H1 (cell line): ENCODE measurements at regions not wholly inside any gene's neighbourhood (a gene's known extent, or its start where the extent isn't known, plus 50 kb on each side); places are given as distances from the start of the nearest gene placed in this dataset.

Source experiments
- CTBP2 ChIP-seq: IDR thresholded peaks from 2 replicates; pipeline ENCODE4 v1.7.0; 2011; ENCODE audit warnings: borderline replicate concordance, mild to moderate bottlenecking, moderate library complexity, mixed read lengths, low read length; ENCODE audit not compliant: insufficient read depth, insufficient read length
- JUND ChIP-seq: IDR thresholded peaks from 2 replicates; pipeline ENCODE4 v1.6.1; 2011; ENCODE audit warnings: mild to moderate bottlenecking, improper control_type of control experiment, low read length
- MAFK ChIP-seq: IDR thresholded peaks from 2 replicates; pipeline ENCODE4 v1.6.1; 2012; ENCODE audit warnings: low read depth, mild to moderate bottlenecking, improper control_type of control experiment, low read length
- NRF1 ChIP-seq: IDR thresholded peaks from 2 replicates; pipeline ENCODE4 v1.6.1; 2011; ENCODE audit warnings: mild to moderate bottlenecking, low read depth, low read length, improper control_type of control experiment
- POU5F1 ChIP-seq: IDR thresholded peaks from 2 replicates; pipeline ENCODE4 v1.6.1; 2011; ENCODE audit warnings: low read depth, mild to moderate bottlenecking, low read length, moderate library complexity
- SAP30 ChIP-seq: fragments of 300-600 bp; sonication (generic); IDR thresholded peaks from 2 replicates; pipeline ENCODE4 v1.7.1; 2012; ENCODE audit warnings: low read length, moderate library complexity, mild to moderate bottlenecking, inconsistent platforms; ENCODE audit not compliant: insufficient read depth, insufficient replicate concordance
- SIN3A ChIP-seq, 2 experiments: IDR thresholded peaks in 1 of 2; conservative IDR thresholded peaks in 1 of 2; 2 replicates each; pipeline ENCODE4 v1.6.1; 2011 to 2012; ENCODE audit warnings: low read length in 2 of 2, improper control_type of control experiment in 1 of 2, low read depth in 1 of 2, mild to moderate bottlenecking in 1 of 2
- SP2 ChIP-seq: IDR thresholded peaks from 2 replicates; pipeline ENCODE4 v1.6.1; 2012; ENCODE audit warnings: mild to moderate bottlenecking, low read length, inconsistent platforms
- TF ChIP-seq, protein P1 (sequence below): fragments of 300-600 bp; sonication (generic); IDR thresholded peaks from 2 replicates; pipeline ENCODE4 v1.7.1; 2012; ENCODE audit warnings: low read length, moderate library complexity, mild to moderate bottlenecking, inconsistent platforms; ENCODE audit not compliant: insufficient replicate concordance
- TF ChIP-seq, protein P2 (sequence below): IDR thresholded peaks from 2 replicates; pipeline ENCODE4 v1.6.1; 2012; ENCODE audit warnings: low read length, inconsistent platforms

- TF ChIP-seq, protein P1, sequence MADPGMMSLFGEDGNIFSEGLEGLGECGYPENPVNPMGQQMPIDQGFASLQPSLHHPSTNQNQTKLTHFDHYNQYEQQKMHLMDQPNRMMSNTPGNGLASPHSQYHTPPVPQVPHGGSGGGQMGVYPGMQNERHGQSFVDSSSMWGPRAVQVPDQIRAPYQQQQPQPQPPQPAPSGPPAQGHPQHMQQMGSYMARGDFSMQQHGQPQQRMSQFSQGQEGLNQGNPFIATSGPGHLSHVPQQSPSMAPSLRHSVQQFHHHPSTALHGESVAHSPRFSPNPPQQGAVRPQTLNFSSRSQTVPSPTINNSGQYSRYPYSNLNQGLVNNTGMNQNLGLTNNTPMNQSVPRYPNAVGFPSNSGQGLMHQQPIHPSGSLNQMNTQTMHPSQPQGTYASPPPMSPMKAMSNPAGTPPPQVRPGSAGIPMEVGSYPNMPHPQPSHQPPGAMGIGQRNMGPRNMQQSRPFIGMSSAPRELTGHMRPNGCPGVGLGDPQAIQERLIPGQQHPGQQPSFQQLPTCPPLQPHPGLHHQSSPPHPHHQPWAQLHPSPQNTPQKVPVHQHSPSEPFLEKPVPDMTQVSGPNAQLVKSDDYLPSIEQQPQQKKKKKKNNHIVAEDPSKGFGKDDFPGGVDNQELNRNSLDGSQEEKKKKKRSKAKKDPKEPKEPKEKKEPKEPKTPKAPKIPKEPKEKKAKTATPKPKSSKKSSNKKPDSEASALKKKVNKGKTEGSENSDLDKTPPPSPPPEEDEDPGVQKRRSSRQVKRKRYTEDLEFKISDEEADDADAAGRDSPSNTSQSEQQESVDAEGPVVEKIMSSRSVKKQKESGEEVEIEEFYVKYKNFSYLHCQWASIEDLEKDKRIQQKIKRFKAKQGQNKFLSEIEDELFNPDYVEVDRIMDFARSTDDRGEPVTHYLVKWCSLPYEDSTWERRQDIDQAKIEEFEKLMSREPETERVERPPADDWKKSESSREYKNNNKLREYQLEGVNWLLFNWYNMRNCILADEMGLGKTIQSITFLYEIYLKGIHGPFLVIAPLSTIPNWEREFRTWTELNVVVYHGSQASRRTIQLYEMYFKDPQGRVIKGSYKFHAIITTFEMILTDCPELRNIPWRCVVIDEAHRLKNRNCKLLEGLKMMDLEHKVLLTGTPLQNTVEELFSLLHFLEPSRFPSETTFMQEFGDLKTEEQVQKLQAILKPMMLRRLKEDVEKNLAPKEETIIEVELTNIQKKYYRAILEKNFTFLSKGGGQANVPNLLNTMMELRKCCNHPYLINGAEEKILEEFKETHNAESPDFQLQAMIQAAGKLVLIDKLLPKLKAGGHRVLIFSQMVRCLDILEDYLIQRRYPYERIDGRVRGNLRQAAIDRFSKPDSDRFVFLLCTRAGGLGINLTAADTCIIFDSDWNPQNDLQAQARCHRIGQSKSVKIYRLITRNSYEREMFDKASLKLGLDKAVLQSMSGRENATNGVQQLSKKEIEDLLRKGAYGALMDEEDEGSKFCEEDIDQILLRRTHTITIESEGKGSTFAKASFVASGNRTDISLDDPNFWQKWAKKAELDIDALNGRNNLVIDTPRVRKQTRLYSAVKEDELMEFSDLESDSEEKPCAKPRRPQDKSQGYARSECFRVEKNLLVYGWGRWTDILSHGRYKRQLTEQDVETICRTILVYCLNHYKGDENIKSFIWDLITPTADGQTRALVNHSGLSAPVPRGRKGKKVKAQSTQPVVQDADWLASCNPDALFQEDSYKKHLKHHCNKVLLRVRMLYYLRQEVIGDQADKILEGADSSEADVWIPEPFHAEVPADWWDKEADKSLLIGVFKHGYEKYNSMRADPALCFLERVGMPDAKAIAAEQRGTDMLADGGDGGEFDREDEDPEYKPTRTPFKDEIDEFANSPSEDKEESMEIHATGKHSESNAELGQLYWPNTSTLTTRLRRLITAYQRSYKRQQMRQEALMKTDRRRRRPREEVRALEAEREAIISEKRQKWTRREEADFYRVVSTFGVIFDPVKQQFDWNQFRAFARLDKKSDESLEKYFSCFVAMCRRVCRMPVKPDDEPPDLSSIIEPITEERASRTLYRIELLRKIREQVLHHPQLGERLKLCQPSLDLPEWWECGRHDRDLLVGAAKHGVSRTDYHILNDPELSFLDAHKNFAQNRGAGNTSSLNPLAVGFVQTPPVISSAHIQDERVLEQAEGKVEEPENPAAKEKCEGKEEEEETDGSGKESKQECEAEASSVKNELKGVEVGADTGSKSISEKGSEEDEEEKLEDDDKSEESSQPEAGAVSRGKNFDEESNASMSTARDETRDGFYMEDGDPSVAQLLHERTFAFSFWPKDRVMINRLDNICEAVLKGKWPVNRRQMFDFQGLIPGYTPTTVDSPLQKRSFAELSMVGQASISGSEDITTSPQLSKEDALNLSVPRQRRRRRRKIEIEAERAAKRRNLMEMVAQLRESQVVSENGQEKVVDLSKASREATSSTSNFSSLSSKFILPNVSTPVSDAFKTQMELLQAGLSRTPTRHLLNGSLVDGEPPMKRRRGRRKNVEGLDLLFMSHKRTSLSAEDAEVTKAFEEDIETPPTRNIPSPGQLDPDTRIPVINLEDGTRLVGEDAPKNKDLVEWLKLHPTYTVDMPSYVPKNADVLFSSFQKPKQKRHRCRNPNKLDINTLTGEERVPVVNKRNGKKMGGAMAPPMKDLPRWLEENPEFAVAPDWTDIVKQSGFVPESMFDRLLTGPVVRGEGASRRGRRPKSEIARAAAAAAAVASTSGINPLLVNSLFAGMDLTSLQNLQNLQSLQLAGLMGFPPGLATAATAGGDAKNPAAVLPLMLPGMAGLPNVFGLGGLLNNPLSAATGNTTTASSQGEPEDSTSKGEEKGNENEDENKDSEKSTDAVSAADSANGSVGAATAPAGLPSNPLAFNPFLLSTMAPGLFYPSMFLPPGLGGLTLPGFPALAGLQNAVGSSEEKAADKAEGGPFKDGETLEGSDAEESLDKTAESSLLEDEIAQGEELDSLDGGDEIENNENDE, result no peak
- no peak for TF ChIP-seq MAFK
- no peak for TF ChIP-seq SIN3A (conservative IDR thresholded peaks at IDR 0.05 in 1 of 2, IDR thresholded peaks at IDR 0.05 in 1 of 2; ENCODE audit: low read depth in 1 of 2, low read length in 2 of 2)
- no peak for TF ChIP-seq JUND
- TF ChIP-seq SAP30, result no peak
- no peak for TF ChIP-seq POU5F1
- TF ChIP-seq, protein P2, sequence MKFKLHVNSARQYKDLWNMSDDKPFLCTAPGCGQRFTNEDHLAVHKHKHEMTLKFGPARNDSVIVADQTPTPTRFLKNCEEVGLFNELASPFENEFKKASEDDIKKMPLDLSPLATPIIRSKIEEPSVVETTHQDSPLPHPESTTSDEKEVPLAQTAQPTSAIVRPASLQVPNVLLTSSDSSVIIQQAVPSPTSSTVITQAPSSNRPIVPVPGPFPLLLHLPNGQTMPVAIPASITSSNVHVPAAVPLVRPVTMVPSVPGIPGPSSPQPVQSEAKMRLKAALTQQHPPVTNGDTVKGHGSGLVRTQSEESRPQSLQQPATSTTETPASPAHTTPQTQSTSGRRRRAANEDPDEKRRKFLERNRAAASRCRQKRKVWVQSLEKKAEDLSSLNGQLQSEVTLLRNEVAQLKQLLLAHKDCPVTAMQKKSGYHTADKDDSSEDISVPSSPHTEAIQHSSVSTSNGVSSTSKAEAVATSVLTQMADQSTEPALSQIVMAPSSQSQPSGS, result no peak
- no peak for TF ChIP-seq CTBP2
- no peak for TF ChIP-seq SP2
- no peak for TF ChIP-seq NRF1
Measured at GRCh38 chr3:65042675-65043074, 354.9 kb upstream of the ADAMTS9 start (continued).
